Liver (tissue), 3 donors: ENCODE measurements at regions not wholly inside any gene's neighbourhood (a gene's known extent, or its start where the extent isn't known, plus 50 kb on each side); places are given as distances from the start of the nearest gene placed in this dataset.

Experiments used
- HNF4A ChIP-seq, 2 donors: conservative IDR thresholded peaks; 2 replicates each; pipeline ENCODE4 v1.6.1; 2016; ENCODE audit warnings: antibody characterized with exemption in 2 of 2, mild to moderate bottlenecking in 2 of 2
- YY1 ChIP-seq: IDR thresholded peaks from 2 replicates; pipeline ENCODE4 v1.6.1; 2016; ENCODE audit warnings: antibody characterized with exemption, mild to moderate bottlenecking
- TF ChIP-seq, protein P1 (sequence below): fragments of 150-350 bp; IDR thresholded peaks from 2 replicates; pipeline ENCODE4 v1.5.1; 2017; ENCODE audit warnings: improper control_type of control experiment, low read depth, low read length; ENCODE audit not compliant: missing input control
- TF ChIP-seq, protein P2 (sequence below): IDR thresholded peaks from 2 replicates; pipeline ENCODE4 v1.6.1; 2016; ENCODE audit warnings: antibody characterized with exemption
- donor health status: healthy.
- donor health status: healthy.

DNA sequence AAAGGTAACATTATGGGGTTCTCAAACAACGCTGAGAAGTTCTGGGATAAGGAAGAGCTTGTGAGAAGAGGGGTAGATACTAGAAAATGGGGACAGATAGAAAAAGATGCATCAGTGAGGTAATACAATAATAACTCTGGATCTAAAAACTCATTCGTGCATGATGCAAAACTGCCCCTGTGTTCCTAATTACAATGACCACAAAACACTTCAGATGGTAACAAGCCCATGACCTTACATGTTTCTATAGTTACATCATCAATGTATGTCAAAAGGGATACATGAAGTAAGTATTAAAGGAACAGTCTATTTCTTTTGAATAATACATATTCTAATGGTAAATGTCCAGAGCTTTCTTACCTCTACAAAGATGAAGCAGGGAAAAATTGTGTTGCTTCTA, 110.6 kb upstream of the PLPPR5 start:
- TF ChIP-seq HNF4A (conservative IDR thresholded peaks at IDR 0.05) (no peak), YY1 (no peak)
- TF ChIP-seq, protein P1, sequence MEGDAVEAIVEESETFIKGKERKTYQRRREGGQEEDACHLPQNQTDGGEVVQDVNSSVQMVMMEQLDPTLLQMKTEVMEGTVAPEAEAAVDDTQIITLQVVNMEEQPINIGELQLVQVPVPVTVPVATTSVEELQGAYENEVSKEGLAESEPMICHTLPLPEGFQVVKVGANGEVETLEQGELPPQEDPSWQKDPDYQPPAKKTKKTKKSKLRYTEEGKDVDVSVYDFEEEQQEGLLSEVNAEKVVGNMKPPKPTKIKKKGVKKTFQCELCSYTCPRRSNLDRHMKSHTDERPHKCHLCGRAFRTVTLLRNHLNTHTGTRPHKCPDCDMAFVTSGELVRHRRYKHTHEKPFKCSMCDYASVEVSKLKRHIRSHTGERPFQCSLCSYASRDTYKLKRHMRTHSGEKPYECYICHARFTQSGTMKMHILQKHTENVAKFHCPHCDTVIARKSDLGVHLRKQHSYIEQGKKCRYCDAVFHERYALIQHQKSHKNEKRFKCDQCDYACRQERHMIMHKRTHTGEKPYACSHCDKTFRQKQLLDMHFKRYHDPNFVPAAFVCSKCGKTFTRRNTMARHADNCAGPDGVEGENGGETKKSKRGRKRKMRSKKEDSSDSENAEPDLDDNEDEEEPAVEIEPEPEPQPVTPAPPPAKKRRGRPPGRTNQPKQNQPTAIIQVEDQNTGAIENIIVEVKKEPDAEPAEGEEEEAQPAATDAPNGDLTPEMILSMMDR, result no peak
- TF ChIP-seq, protein P2, sequence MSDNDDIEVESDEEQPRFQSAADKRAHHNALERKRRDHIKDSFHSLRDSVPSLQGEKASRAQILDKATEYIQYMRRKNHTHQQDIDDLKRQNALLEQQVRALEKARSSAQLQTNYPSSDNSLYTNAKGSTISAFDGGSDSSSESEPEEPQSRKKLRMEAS, result no peak
